ENCODE measurements at regions not wholly inside any gene's neighbourhood (a gene's known extent, or its start where the extent isn't known, plus 50 kb on each side); places are given as distances from the start of the nearest gene placed in this dataset.

- Mint-ChIP-seq H3K4me3 (no peak overlapping the region), H3K27ac (no peak overlapping the region), H3K4me1 (ENCODE audit: low read depth) (no peaks in the 10 kb centered on the region), H3K27me3 (no peaks in the 10 kb centered on the region), H3K9me3 (peaks cover 11% of the 10 kb centered on the region), H3K36me3 (ENCODE audit: low read depth) (no peaks in the 10 kb centered on the region)
- TF ChIP-seq CTCF (IDR thresholded peaks at IDR 0.05), result no peak
- POLR2A ChIA-PET, result no interaction called here
- ATAC-seq (no peak), DNase-seq (no peak)
- intact Hi-C loops (cut with micrococcal nuclease), result no loop called here
- CTCF ChIA-PET, result no interaction called here
Observed at GRCh38 chr9:11457825-11458790, 845.3 kb upstream of the PTPRD start.

GRCh38 chr9:11469745-11470144 lies 856.9 kb upstream of the PTPRD start:
- ChIA-PET CTCF (no interaction called here), POLR2A (no interaction called here)
- Mint-ChIP-seq H3K9me3 (peaks cover 3% of the 10 kb centered on the region), H3K4me3 (no peak overlapping the region), H3K4me1 (ENCODE audit: low read depth) (no peaks in the 10 kb centered on the region), H3K27ac (no peak overlapping the region), H3K36me3 (ENCODE audit: low read depth) (no peaks in the 10 kb centered on the region), H3K27me3 (no peaks in the 10 kb centered on the region)
- intact Hi-C loops (cut with micrococcal nuclease), result no loop called here
- DNase-seq, result no peak
- TF ChIP-seq CTCF (IDR thresholded peaks at IDR 0.05), result no peak
- no peak for ATAC-seq

GRCh38 chr9:11471321-11471720 lies 858.5 kb upstream of the PTPRD start:
- H3K4me1 Mint-ChIP-seq (ENCODE audit: low read depth), result no peaks in the 10 kb centered on the region
- no peak overlapping the region for H3K27ac Mint-ChIP-seq
- H3K4me3 Mint-ChIP-seq, result no peak overlapping the region
- no peaks in the 10 kb centered on the region for H3K27me3 Mint-ChIP-seq
- CTCF ChIA-PET, result no interaction called here
- no peaks in the 10 kb centered on the region for H3K36me3 Mint-ChIP-seq (ENCODE audit: low read depth)
- TF ChIP-seq CTCF (IDR thresholded peaks at IDR 0.05), result no peak
- POLR2A ChIA-PET, result no interaction called here
- H3K9me3 Mint-ChIP-seq, result peaks cover 9% of the 10 kb centered on the region
- intact Hi-C loops (cut with micrococcal nuclease), result no loop called here
- no peak for DNase-seq
- no peak for ATAC-seq

GRCh38 chr9:11500780-11501179 lies 888.0 kb upstream of the PTPRD start:
- no peak for DNase-seq
- Mint-ChIP-seq H3K4me1 (ENCODE audit: low read depth) (no peaks in the 10 kb centered on the region), H3K36me3 (ENCODE audit: low read depth) (no peaks in the 10 kb centered on the region), H3K27me3 (no peaks in the 10 kb centered on the region), H3K4me3 (no peak overlapping the region), H3K9me3 (peaks cover 18% of the 10 kb centered on the region), H3K27ac (no peak overlapping the region)
- intact Hi-C loops (cut with micrococcal nuclease), result no loop called here
- no peak for ATAC-seq
- TF ChIP-seq CTCF (IDR thresholded peaks at IDR 0.05), result no peak
- ChIA-PET CTCF (no interaction called here), POLR2A (no interaction called here)

- ChIA-PET POLR2A (no interaction called here), CTCF (no interaction called here)
- Mint-ChIP-seq H3K36me3 (ENCODE audit: low read depth) (no peaks in the 10 kb centered on the region), H3K4me3 (no peak overlapping the region), H3K27ac (no peak overlapping the region), H3K9me3 (peaks cover 22% of the 10 kb centered on the region), H3K4me1 (ENCODE audit: low read depth) (no peaks in the 10 kb centered on the region), H3K27me3 (no peaks in the 10 kb centered on the region)
- ATAC-seq, result no peak
- TF ChIP-seq CTCF (IDR thresholded peaks at IDR 0.05), result no peak
- intact Hi-C loops (cut with micrococcal nuclease), result no loop called here
- DNase-seq, result no peak
Observed at GRCh38 chr9:11506980-11507379, 894.2 kb upstream of the PTPRD start.

All from activated CD8-positive, alpha-beta T cell treated with anti-CD3 and anti-CD28 coated beads for 36 hours (primary cell).